ENCODE measurements at regions not wholly inside any gene's neighbourhood (a gene's known extent, or its start where the extent isn't known, plus 50 kb on each side); places are given as distances from the start of the nearest gene placed in this dataset.

- no peak for ATAC-seq
- no peak for DNase-seq (ENCODE audit: low spot score)
- intact Hi-C loops (cut with DNase I) = no loop called here
Observed at GRCh38 chr3:90253131-90253530, 1145.7 kb downstream of the EPHA3 start.

GRCh38 chr3:90261481-90262433, 1154.3 kb downstream of the EPHA3 start:
- intact Hi-C loops (cut with DNase I) = no loop called here
- no peak for ATAC-seq
- no peak for DNase-seq (ENCODE audit: low spot score)
